HL-60 (cell line): ENCODE measurements at regions not wholly inside any gene's neighbourhood (a gene's known extent, or its start where the extent isn't known, plus 50 kb on each side); places are given as distances from the start of the nearest gene placed in this dataset.

Source experiments
- CTCF ChIP-seq: IDR thresholded peaks from one replicate; pipeline ENCODE4 v1.5.1; 2011; ENCODE audit warnings: low read length, control low read depth, inconsistent platforms; ENCODE audit not compliant: insufficient read depth
- GABPA ChIP-seq: IDR thresholded peaks from 2 replicates; pipeline ENCODE4 v1.6.1; 2012; ENCODE audit warnings: low read depth
- POLR2AphosphoS5 ChIP-seq: IDR thresholded peaks from 2 replicates; pipeline ENCODE4 v1.6.1; 2012; ENCODE audit warnings: low read depth
- TF ChIP-seq, protein P1 (sequence below): IDR thresholded peaks from 2 replicates; pipeline ENCODE4 v1.6.1; 2012; ENCODE audit warnings: low read depth; ENCODE audit not compliant: insufficient replicate concordance

- TF ChIP-seq POLR2AphosphoS5: no peak
- no peak for TF ChIP-seq CTCF
- no peak for TF ChIP-seq GABPA
- TF ChIP-seq, protein P1, sequence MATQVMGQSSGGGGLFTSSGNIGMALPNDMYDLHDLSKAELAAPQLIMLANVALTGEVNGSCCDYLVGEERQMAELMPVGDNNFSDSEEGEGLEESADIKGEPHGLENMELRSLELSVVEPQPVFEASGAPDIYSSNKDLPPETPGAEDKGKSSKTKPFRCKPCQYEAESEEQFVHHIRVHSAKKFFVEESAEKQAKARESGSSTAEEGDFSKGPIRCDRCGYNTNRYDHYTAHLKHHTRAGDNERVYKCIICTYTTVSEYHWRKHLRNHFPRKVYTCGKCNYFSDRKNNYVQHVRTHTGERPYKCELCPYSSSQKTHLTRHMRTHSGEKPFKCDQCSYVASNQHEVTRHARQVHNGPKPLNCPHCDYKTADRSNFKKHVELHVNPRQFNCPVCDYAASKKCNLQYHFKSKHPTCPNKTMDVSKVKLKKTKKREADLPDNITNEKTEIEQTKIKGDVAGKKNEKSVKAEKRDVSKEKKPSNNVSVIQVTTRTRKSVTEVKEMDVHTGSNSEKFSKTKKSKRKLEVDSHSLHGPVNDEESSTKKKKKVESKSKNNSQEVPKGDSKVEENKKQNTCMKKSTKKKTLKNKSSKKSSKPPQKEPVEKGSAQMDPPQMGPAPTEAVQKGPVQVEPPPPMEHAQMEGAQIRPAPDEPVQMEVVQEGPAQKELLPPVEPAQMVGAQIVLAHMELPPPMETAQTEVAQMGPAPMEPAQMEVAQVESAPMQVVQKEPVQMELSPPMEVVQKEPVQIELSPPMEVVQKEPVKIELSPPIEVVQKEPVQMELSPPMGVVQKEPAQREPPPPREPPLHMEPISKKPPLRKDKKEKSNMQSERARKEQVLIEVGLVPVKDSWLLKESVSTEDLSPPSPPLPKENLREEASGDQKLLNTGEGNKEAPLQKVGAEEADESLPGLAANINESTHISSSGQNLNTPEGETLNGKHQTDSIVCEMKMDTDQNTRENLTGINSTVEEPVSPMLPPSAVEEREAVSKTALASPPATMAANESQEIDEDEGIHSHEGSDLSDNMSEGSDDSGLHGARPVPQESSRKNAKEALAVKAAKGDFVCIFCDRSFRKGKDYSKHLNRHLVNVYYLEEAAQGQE: no peak
Observed at GRCh38 chr12:114491916-114492315, 86.0 kb upstream of the TBX5 start.
